Heart left ventricle (tissue), 16 donors: ENCODE measurements at regions not wholly inside any gene's neighbourhood (a gene's known extent, or its start where the extent isn't known, plus 50 kb on each side); places are given as distances from the start of the nearest gene placed in this dataset.

Experiments
- ATAC-seq, 4 donors: fragments of 200-7000 bp; cut with Tn5 transposase; one replicate each; pipeline ENCODE4 v1.9.1; 2020 to 2022; ENCODE audit warnings: moderate library complexity in 4 of 4, mild to moderate bottlenecking in 3 of 4, moderate number of reproducible peaks in 1 of 4
- DNase-seq, 5 donors: peaks; one replicate each; pipeline ENCODE4 v3.0.0-alpha.2; 2020
- H3K27ac ChIP-seq, 12 donors: fragments of 200-600 bp; sonication (generic) in 4 of 12; one replicate each; pipeline versions ENCODE4 v1.5.0 to v1.8.0; 2016 to 2022; ENCODE audit warnings: mild to moderate bottlenecking in 2 of 12
- H3K27me3 ChIP-seq, 9 donors: fragments of 200-600 bp; sonication (generic) in 2 of 9; one replicate each; pipeline versions ENCODE4 v1.5.1 to v1.8.0; 2016 to 2022; ENCODE audit warnings: mild to moderate bottlenecking in 3 of 9
- H3K36me3 ChIP-seq, 9 donors: fragments of 200-600 bp; sonication (generic) in 2 of 9; one replicate each; pipeline versions ENCODE4 v1.5.0 to v1.8.0; 2018 to 2022; ENCODE audit warnings: mild to moderate bottlenecking in 2 of 9
- H3K4me1 ChIP-seq, 12 donors: fragments of 200-600 bp; sonication (generic) in 4 of 12; one replicate each; pipeline versions ENCODE4 v1.5.0 to v1.8.0; 2016 to 2022; ENCODE audit warnings: mild to moderate bottlenecking in 3 of 12
- H3K4me3 ChIP-seq, 12 donors: fragments of 200-600 bp; sonication (generic) in 4 of 12; one replicate each; pipeline versions ENCODE4 v1.5.0 to v1.8.0; 2017 to 2022; ENCODE audit warnings: mild to moderate bottlenecking in 9 of 12, moderate library complexity in 4 of 12
- H3K9me3 ChIP-seq, 12 donors: fragments of 200-600 bp; sonication (generic) in 4 of 12; one replicate each; pipeline versions ENCODE4 v1.5.0 to v1.8.0; 2016 to 2022; ENCODE audit warnings: mild to moderate bottlenecking in 1 of 12
- CTCF ChIP-seq, 12 donors: fragments of 200-600 bp; sonication (generic) in 4 of 12; IDR thresholded peaks; one replicate each; pipeline versions ENCODE4 v1.5.0 to v1.8.0; 2018 to 2022; ENCODE audit warnings: antibody characterized with exemption in 12 of 12, mild to moderate bottlenecking in 5 of 12
- POLR2A ChIP-seq, 2 donors: fragments of 450-650 bp; IDR thresholded peaks; one replicate each; pipeline ENCODE4 v1.6.1; 2017; ENCODE audit warnings: antibody characterized with exemption in 2 of 2, mild to moderate bottlenecking in 2 of 2, moderate library complexity in 2 of 2
- WGBS, 4 donors: extraction: QIAGEN DNeasy Blood & Tissue Kit in 2 of 4; methylation state at CpG; one replicate each; pipeline versions ENCODE4 v1.1.5 to v1.1.7; 2013 to 2018; 5-methylcytosine and 5-hydroxymethylcytosine counted together
- intact Hi-C, 10 donors: fragments of 100-400 bp; cut with DNase I; formaldehyde crosslinking; loops; one replicate each; pipeline versions ENCODE4 v1.11.1 to v1.14.2; 2022
- donor health status: ischemic (EF 13 %, LVEDD 7.1; RV severe dilation, severe dysfunction).
- donor health status: healthy with polysubstance abuse.
- donor health status: DM: no; HTN: yes; CAD: no.
- donor health status: DM: no; HTN: no; CAD: no.
- donor health status: ischemic (EF 25% LVEDD 6.9; RV normal size, moderate dysfunction).
- donor health status: ischemic (EF 25% LVEDD 5.7; RV mildly dilated, moderate dysfunction).
- donor health status: healthy.
- donor health status: DM: yes; HTN: yes; CAD: no.
- donor health status: ischemic (EF 35%, LVEDD 5.7; RV mildly dilated, moderate dysfunction).
- donor health status: nonischemic (EF 11% LVEDD 7.7; RV severe dilation, severe dysfunction).
- donor health status: DM: yes; HTN: yes; CAD: no.
- donor health status: PGD.
- donor health status: ischemic (EF 29% LVEDD 5.4; RV normal size, mild dysfunction).
- donor health status: nonischemic (EF 23%, LVEDD 6.1; RV moderate dilation, normal function).

GRCh38 chr2:122750808-122751207 is 995.4 kb downstream of the TSN start:
- Histone ChIP-seq H3K9me3 (no peaks in the 10 kb centered on the region), H3K4me3 (no peak overlapping the region), H3K27me3 (no peaks in the 10 kb centered on the region), H3K4me1 (peaks cover 0 to 3% (median 0%) of the 10 kb centered on the region in 12 donors), H3K27ac (no peak overlapping the region), H3K36me3 (no peaks in the 10 kb centered on the region)
- no peak for DNase-seq
- ATAC-seq, result no peak
- TF ChIP-seq CTCF (IDR thresholded peaks at IDR 0.05) (no peak), POLR2A (IDR thresholded peaks at IDR 0.05) (no peak)
- intact Hi-C loops, result no loop called here

DNA sequence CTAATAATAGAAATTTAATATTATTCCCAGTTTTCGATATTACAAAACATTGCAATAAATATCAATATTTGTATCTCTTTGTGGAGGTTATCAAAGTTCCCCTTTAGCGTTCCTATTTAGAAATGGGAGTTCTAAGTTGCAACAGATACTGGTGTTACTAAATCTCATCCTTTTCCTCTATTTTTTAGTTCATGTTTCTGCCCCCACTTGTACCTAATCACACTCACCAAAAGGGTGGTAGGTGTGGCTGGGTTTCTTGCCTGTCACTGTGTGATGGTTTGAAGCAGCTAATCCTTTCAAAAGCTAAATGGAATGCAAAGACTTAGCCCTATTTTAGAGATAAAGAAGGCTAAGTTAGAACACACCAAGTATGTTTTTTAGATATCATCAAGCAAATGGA is 997.9 kb downstream of the TSN start:
- 75 to 86% (median 83%) methylated on average over 2 of the region's 2 CpGs for WGBS, 4 donors
- Histone ChIP-seq H3K9me3 (no peaks in the 10 kb centered on the region), H3K4me3 (no peak overlapping the region), H3K27me3 (no peaks in the 10 kb centered on the region), H3K4me1 (peaks cover 0 to 3% (median 0%) of the 10 kb centered on the region in 12 donors), H3K36me3 (no peaks in the 10 kb centered on the region), H3K27ac (no peak overlapping the region)
- ATAC-seq, result no peak
- intact Hi-C loops, result no loop called here
- DNase-seq, result no peak
- TF ChIP-seq POLR2A (IDR thresholded peaks at IDR 0.05), result no peak
- no peak for TF ChIP-seq CTCF (IDR thresholded peaks at IDR 0.05)

DNA sequence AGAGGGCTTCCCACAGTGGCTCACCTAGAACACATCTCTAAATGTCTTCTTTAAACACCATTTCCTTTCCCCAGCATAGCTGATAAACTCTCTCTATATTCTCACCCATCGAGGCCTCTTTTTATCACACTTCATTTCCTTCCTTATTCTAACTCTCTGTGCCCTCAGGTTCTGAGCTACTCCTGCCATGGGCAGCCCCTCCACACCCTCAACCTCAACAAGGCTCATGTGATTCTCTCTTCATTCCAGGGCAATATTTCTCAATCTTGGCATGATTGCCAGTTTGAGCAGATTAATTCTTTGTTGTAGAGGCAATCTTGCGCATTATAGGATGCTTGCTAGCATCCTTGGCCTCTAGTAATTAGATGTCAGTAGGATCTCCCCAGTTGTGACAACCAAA is 999.1 kb downstream of the TSN start:
- ATAC-seq, result no peak
- 70 to 74% (median 74%) methylated on average over 2 of the region's 2 CpGs for WGBS, 4 donors
- intact Hi-C loops, result no loop called here

GRCh38 chr2:122755281-122755780 is 999.9 kb downstream of the TSN start:
- H3K4me3 ChIP-seq, result no peak overlapping the region
- no peak overlapping the region for H3K27ac ChIP-seq
- intact Hi-C loops, result no loop called here
- WGBS, 4 donors, result 54 to 69% (median 63%) methylated on average over 3 of the region's 3 CpGs
- TF ChIP-seq POLR2A (IDR thresholded peaks at IDR 0.05) (no peak), CTCF (IDR thresholded peaks at IDR 0.05) (no peak)
- ATAC-seq (peak in 2 of 4 donors; percentile 52 to 56), DNase-seq (no peak)
- H3K36me3 ChIP-seq, result no peaks in the 10 kb centered on the region
- peaks cover 0 to 3% (median 0%) of the 10 kb centered on the region in 12 donors for H3K4me1 ChIP-seq
- H3K9me3 ChIP-seq, result no peaks in the 10 kb centered on the region
- no peaks in the 10 kb centered on the region for H3K27me3 ChIP-seq

More for the DNA sequence above, 999.1 kb downstream of the TSN start:
- H3K36me3 ChIP-seq, result no peaks in the 10 kb centered on the region
- no peak overlapping the region for H3K4me3 ChIP-seq
- H3K4me1 ChIP-seq, result peaks cover 0 to 3% (median 0%) of the 10 kb centered on the region in 12 donors
- DNase-seq, result no peak
- H3K27ac ChIP-seq, result no peak overlapping the region
- no peaks in the 10 kb centered on the region for H3K27me3 ChIP-seq
- no peaks in the 10 kb centered on the region for H3K9me3 ChIP-seq
- no peak for TF ChIP-seq POLR2A (IDR thresholded peaks at IDR 0.05)
- TF ChIP-seq CTCF (IDR thresholded peaks at IDR 0.05), result no peak
